K562 (cell line): ENCODE measurements at regions not wholly inside any gene's neighbourhood (a gene's known extent, or its start where the extent isn't known, plus 50 kb on each side); places are given as distances from the start of the nearest gene placed in this dataset.
A peak's percentile ranks its signal among the peaks of the same experiment; 100 is the strongest.

Experiments used
- ATAC-seq: fragments of 200-7000 bp; cut with Tn5 transposase; 3 replicates; pipeline ENCODE4 v1.9.1; 2020; ENCODE audit warnings: moderate library complexity
- BruUV-seq: library from RNA; stranded (reverse); fragments of 400-500 nt; replicated peaks from 2 replicates; lab custom pipeline; 2021; lab: Mats Ljungman, UMichigan
- CTCF ChIA-PET: fragments of 300-600 bp; formaldehyde crosslinking; extraction: SDS; loops from one replicate; lab custom pipeline; 2021; ENCODE audit warnings: low intra/inter-chr PET ratio; lab: Yijun Ruan, JAX
- POLR2A ChIA-PET: fragments of 300-600, 350-650 bp; sonication (Branson Sonifier 250); formaldehyde crosslinking; extraction: SDS; loops from one replicate; lab custom pipeline; 2021; ENCODE audit warnings: antibody characterized with exemption, inconsistent platforms; lab: Yijun Ruan, JAX
- DNase-seq, 4 experiments: peaks; one replicate each; pipeline versions ENCODE4 v3.0.0 to v3.0.0-alpha.2; 2011 to 2018; ENCODE audit warnings: low spot score in 3 of 4, mixed read lengths in 3 of 4; ENCODE audit errors: extremely low read depth in 1 of 4
- FAIRE-seq: peaks from 2 replicates; lab custom pipeline; 2011; peaks lifted over from hg19 to GRCh38; lab: Jason Lieb, UNC
- H2AFZ ChIP-seq: 2 replicates; pipeline ENCODE4 v1.6.0; 2011; ENCODE audit warnings: low read depth, low read length, control low read depth, inconsistent platforms
- H3K27ac ChIP-seq: fragments of 200-600 bp; 3 replicates; pipeline ENCODE4 v1.8.0; 2011; ENCODE audit warnings: low read depth, mild to moderate bottlenecking, control low read depth, inconsistent platforms, low read length, moderate library complexity, mixed read lengths; ENCODE audit errors: extremely low read depth
- H3K27me3 ChIP-seq, 2 experiments: fragments of 300-600 bp in 1 of 2; 2 replicates in 1 of 2; 3 replicates in 1 of 2; pipeline versions ENCODE4 v1.6.0 to v1.8.0; 2011; ENCODE audit warnings: inconsistent platforms in 2 of 2, low read length in 2 of 2, mild to moderate bottlenecking in 1 of 2, mixed read lengths in 1 of 2, moderate library complexity in 1 of 2; ENCODE audit not compliant: control insufficient read depth in 2 of 2, insufficient read depth in 2 of 2
- H3K36me3 ChIP-seq: fragments of 300-600 bp; 3 replicates; pipeline ENCODE4 v1.8.0; 2011; ENCODE audit warnings: mild to moderate bottlenecking, low read length, inconsistent platforms; ENCODE audit not compliant: control insufficient read depth, insufficient read depth
- H3K4me1 ChIP-seq, 2 experiments: fragments of 200-600 bp in 1 of 2; replicated peaks in 1 of 2; 2 replicates in 1 of 2; 3 replicates in 1 of 2; pipeline versions ENCODE4 v1.5.1 to v1.8.0; 2011; ENCODE audit warnings: inconsistent platforms in 2 of 2, low read length in 2 of 2, mild to moderate bottlenecking in 1 of 2, mixed read lengths in 1 of 2, moderate library complexity in 1 of 2; ENCODE audit not compliant: control insufficient read depth in 2 of 2, insufficient read depth in 2 of 2
- H3K4me2 ChIP-seq: 2 replicates; pipeline ENCODE4 v1.6.1; 2011; ENCODE audit warnings: low read length, control low read depth, inconsistent platforms, mixed read lengths; ENCODE audit not compliant: insufficient read depth
- H3K4me3 ChIP-seq: fragments of 200-600 bp; sonication (generic), shearing (Covaris generic); 2 replicates; pipeline ENCODE4 v1.5.1; 2016; ENCODE audit warnings: control low read depth, inconsistent platforms
- H3K79me2 ChIP-seq: fragments of 200-600 bp; 3 replicates; pipeline ENCODE4 v1.8.0; 2011; ENCODE audit warnings: low read length, inconsistent platforms; ENCODE audit not compliant: control insufficient read depth, insufficient read depth
- H3K9ac ChIP-seq, 2 experiments: 2 replicates each; pipeline versions ENCODE4 v1.6.0 to v1.6.1; 2011; ENCODE audit warnings: low read depth in 2 of 2, low read length in 2 of 2, control low read depth in 1 of 2, inconsistent platforms in 1 of 2, mild to moderate bottlenecking in 1 of 2, mixed read lengths in 1 of 2; ENCODE audit not compliant: insufficient read depth in 1 of 2
- H3K9me1 ChIP-seq: one replicate; pipeline ENCODE4 v1.6.0; 2011; ENCODE audit warnings: inconsistent platforms, mild to moderate bottlenecking, low read length, moderate library complexity; ENCODE audit not compliant: control insufficient read depth, insufficient read depth
- H3K9me3 ChIP-seq: replicated peaks from 2 replicates; pipeline ENCODE4 v1.5.1; 2011; ENCODE audit warnings: low read depth, low read length, inconsistent platforms; ENCODE audit not compliant: control insufficient read depth, insufficient read depth
- H4K20me1 ChIP-seq: replicated peaks from 2 replicates; pipeline ENCODE4 v1.6.1; 2011; ENCODE audit warnings: low read length, inconsistent platforms, mixed read lengths; ENCODE audit not compliant: control insufficient read depth, insufficient read depth
- ADNP ChIP-seq: fragments of 200-800 bp; sonication (Bioruptor generic); IDR thresholded peaks from 2 replicates; pipeline ENCODE4 v1.6.1; 2016; ENCODE audit warnings: missing genetic modification characterization, missing compliant biosample characterization
- C11orf30 ChIP-seq: fragments of 450-650 bp; IDR thresholded peaks from 2 replicates; pipeline ENCODE4 v1.6.1; 2016; ENCODE audit warnings: low read depth, mild to moderate bottlenecking
- CBFA2T3 ChIP-seq: fragments of 450-650 bp; IDR thresholded peaks from 2 replicates; pipeline ENCODE4 v1.6.1; 2017
- CBFB ChIP-seq: sonication (generic); formaldehyde crosslinking; IDR thresholded peaks from 2 replicates; pipeline ENCODE4 v1.4.0; 2020; ENCODE audit warnings: mild to moderate bottlenecking, missing genetic modification reagents
- GABPB2 ChIP-seq: fragments of 250-450 bp; sonication (Bioruptor Pico); conservative IDR thresholded peaks from 2 replicates; pipeline ENCODE4 v1.5.1; 2021; ENCODE audit warnings: mild to moderate bottlenecking
- GATAD2A ChIP-seq: fragments of 450-650 bp; IDR thresholded peaks from 2 replicates; pipeline ENCODE4 v1.6.1; 2017
- HNRNPH1 ChIP-seq: fragments of 200-400 bp; formaldehyde crosslinking; optimal IDR thresholded peaks from 2 replicates; pipeline ENCODE3; 2017; ENCODE audit warnings: low read depth, mild to moderate bottlenecking, low read length, moderate library complexity
- KLF16 ChIP-seq: IDR thresholded peaks from 2 replicates; pipeline ENCODE4 v1.6.1; 2016; ENCODE audit warnings: antibody characterized with exemption
- PHB2 ChIP-seq: fragments of 450-650 bp; IDR thresholded peaks from 2 replicates; pipeline ENCODE4 v1.6.1; 2017; ENCODE audit warnings: low read depth
- POLR2A ChIP-seq: fragments of 450-650 bp; conservative IDR thresholded peaks from 2 replicates; pipeline ENCODE4 v1.6.1; 2016
- SOX6 ChIP-seq: fragments of 450-650 bp; IDR thresholded peaks from 2 replicates; pipeline ENCODE4 v1.6.1; 2014; ENCODE audit warnings: mild to moderate bottlenecking
- TCF3 ChIP-seq: sonication (generic); formaldehyde crosslinking; IDR thresholded peaks from 2 replicates; pipeline ENCODE4 v1.4.0; 2020; ENCODE audit warnings: mild to moderate bottlenecking, missing genetic modification reagents
- ZBTB1 ChIP-seq: sonication (generic); formaldehyde crosslinking; IDR thresholded peaks from 2 replicates; pipeline ENCODE4 v1.8.1; 2023; ENCODE audit warnings: missing genetic modification reagents, low read depth, mild to moderate bottlenecking, borderline replicate concordance
- ZNF12 ChIP-seq: sonication (generic); formaldehyde crosslinking; IDR thresholded peaks from 2 replicates; pipeline ENCODE4 v1.4.0; 2020; ENCODE audit warnings: mild to moderate bottlenecking, missing genetic modification reagents
- ZNF354B ChIP-seq: fragments of 250-450 bp; sonication (Bioruptor Pico); IDR thresholded peaks from 2 replicates; pipeline ENCODE4 v1.4.0; 2020
- ZNF431 ChIP-seq: sonication (generic); formaldehyde crosslinking; IDR thresholded peaks from 2 replicates; pipeline ENCODE4 v1.8.0; 2022; ENCODE audit warnings: mild to moderate bottlenecking, missing genetic modification reagents
- ZNF436 ChIP-seq: fragments of 250-450, 450-650 bp; sonication (Bioruptor Pico); formaldehyde crosslinking; IDR thresholded peaks from 2 replicates; pipeline ENCODE4 v1.7.0; 2020; ENCODE audit warnings: mild to moderate bottlenecking
- WGBS: fragments of 100-300 bp; shearing (Covaris generic); methylation state at CpG from one replicate; pipeline ENCODE4 v1.1.6; 2016; ENCODE audit warnings: low coverage, mixed read lengths; ENCODE audit not compliant: insufficient coverage; ENCODE audit errors: missing lambda C conversion rate; 5-methylcytosine and 5-hydroxymethylcytosine counted together
- in situ Hi-C: fragments of 300-500 bp; cut with MboI; formaldehyde crosslinking; loops from 4 replicates; pipeline ENCODE4 v1.15.0; 2018; ENCODE audit warnings: inconsistent platforms, mixed read lengths
- intact Hi-C: fragments of 100-400 bp; cut with micrococcal nuclease; formaldehyde crosslinking; loops from 2 replicates; pipeline ENCODE4 v1.14.2; 2022
- TF ChIP-seq, protein P1 (sequence below): sonication (generic); formaldehyde crosslinking; IDR thresholded peaks from 2 replicates; pipeline ENCODE4 v1.8.1; 2023; ENCODE audit warnings: missing genetic modification reagents, mild to moderate bottlenecking, borderline replicate concordance

DNA sequence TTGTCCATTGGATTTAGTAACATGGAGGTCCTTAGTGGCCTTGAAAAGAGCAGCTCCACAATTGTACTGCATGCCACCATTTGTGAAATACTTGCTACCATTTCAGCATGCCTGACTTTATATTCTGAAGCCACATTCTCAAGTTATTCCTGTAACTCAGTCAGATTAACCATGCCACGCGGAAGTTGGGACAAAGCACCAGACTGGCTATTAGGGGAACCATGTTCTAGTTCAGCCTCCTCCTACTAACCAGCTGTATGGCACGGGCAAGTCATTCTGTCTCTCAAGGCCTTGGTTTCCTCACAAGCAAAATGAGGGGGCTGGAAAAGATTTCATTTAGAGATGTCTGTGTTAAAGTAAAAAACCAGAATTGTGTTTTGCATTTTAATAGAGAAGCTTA, 418.0 kb downstream of the PLK2 start:
- H3K9ac ChIP-seq, result no peak overlapping the region; a peak in 1 of 4 replicates
- no peaks in the 10 kb centered on the region for H4K20me1 ChIP-seq
- TF ChIP-seq ADNP (tag) (no peak), PHB2 (no peak), GATAD2A (no peak), CBFB (no peak), CBFA2T3 (no peak), ZNF431 (no peak), POLR2A (no peak), ZNF436 (CRISPR knock-in tag) (no peak), SOX6 (no peak), ZNF12 (CRISPR knock-in tag) (no peak), TCF3 (CRISPR knock-in tag) (no peak), ZNF354B (no peak), C11orf30 (no peak), HNRNPH1 (no peak), GABPB2 (CRISPR knock-in tag) (no peak), KLF16 (no peak), ZBTB1 (CRISPR knock-in tag) (no peak)
- TF ChIP-seq, protein P1, sequence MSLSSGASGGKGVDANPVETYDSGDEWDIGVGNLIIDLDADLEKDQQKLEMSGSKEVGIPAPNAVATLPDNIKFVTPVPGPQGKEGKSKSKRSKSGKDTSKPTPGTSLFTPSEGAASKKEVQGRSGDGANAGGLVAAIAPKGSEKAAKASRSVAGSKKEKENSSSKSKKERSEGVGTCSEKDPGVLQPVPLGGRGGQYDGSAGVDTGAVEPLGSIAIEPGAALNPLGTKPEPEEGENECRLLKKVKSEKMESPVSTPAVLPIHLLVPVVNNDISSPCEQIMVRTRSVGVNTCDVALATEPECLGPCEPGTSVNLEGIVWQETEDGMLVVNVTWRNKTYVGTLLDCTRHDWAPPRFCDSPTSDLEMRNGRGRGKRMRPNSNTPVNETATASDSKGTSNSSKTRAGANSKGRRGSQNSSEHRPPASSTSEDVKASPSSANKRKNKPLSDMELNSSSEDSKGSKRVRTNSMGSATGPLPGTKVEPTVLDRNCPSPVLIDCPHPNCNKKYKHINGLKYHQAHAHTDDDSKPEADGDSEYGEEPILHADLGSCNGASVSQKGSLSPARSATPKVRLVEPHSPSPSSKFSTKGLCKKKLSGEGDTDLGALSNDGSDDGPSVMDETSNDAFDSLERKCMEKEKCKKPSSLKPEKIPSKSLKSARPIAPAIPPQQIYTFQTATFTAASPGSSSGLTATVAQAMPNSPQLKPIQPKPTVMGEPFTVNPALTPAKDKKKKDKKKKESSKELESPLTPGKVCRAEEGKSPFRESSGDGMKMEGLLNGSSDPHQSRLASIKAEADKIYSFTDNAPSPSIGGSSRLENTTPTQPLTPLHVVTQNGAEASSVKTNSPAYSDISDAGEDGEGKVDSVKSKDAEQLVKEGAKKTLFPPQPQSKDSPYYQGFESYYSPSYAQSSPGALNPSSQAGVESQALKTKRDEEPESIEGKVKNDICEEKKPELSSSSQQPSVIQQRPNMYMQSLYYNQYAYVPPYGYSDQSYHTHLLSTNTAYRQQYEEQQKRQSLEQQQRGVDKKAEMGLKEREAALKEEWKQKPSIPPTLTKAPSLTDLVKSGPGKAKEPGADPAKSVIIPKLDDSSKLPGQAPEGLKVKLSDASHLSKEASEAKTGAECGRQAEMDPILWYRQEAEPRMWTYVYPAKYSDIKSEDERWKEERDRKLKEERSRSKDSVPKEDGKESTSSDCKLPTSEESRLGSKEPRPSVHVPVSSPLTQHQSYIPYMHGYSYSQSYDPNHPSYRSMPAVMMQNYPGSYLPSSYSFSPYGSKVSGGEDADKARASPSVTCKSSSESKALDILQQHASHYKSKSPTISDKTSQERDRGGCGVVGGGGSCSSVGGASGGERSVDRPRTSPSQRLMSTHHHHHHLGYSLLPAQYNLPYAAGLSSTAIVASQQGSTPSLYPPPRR (CRISPR knock-in tag), result no peak
- ChIA-PET CTCF (no interaction called here), POLR2A (interaction anchor here (1.5 kb wide), 1 partner anchor 24 kb away, joined by 5 read pairs; no protein-coding TSS in a partner anchor)
- DNase-seq (no peak), ATAC-seq (no peak), FAIRE-seq (peak; percentile 23)
- 28% methylated on average over 3 of the region's 3 CpGs for WGBS
- H3K27ac ChIP-seq, result peak overlapping the region; percentile 22; the same call in 1 of the 3 replicates
- H3K4me2 ChIP-seq, result no peak overlapping the region
- no peaks in the 10 kb centered on the region for H3K27me3 ChIP-seq
- in situ Hi-C loops (no loop called here), intact Hi-C loops (no loop called here)
- no peak overlapping the region for H3K4me3 ChIP-seq
- peaks cover 0 to 19% of the 10 kb centered on the region in 2 experiments; a peak in 2 of 5 replicates for H3K4me1 ChIP-seq
- no peaks in the 10 kb centered on the region for H3K36me3 ChIP-seq
- 0 out of 2 replicates have a peak, but pooled peaks cover 1% of the 10 kb centered on the region for H3K9me3 ChIP-seq
- no TSS peak for BruUV-seq
- peak overlapping the region; percentile 57 for H2AFZ ChIP-seq
- H3K79me2 ChIP-seq, result no peaks in the 10 kb centered on the region
- H3K9me1 ChIP-seq, result no peaks in the 10 kb centered on the region
